22Rv1 (cell line): ENCODE measurements at regions not wholly inside any gene's neighbourhood (a gene's known extent, or its start where the extent isn't known, plus 50 kb on each side); places are given as distances from the start of the nearest gene placed in this dataset.

Experiments used
- H3K27ac ChIP-seq: fragments of 450-650 bp; 2 replicates; pipeline ENCODE4 v1.5.1; 2017
- CTCF ChIP-seq: fragments of 450-650 bp; IDR thresholded peaks from 2 replicates; pipeline ENCODE4 v1.5.1; 2017; ENCODE audit warnings: mild to moderate bottlenecking
- ZFX ChIP-seq: fragments of 450-650 bp; IDR thresholded peaks from 2 replicates; pipeline ENCODE4 v1.6.1; 2017; ENCODE audit warnings: antibody characterized with exemption, borderline replicate concordance

- no peak overlapping the region for H3K27ac ChIP-seq
- no peak for TF ChIP-seq ZFX
- TF ChIP-seq CTCF = no peak
These were observed 599.3 kb upstream of the IMPG1 start for GRCh38 chr6:76671751-76672150.

- TF ChIP-seq ZFX = no peak
- TF ChIP-seq CTCF = no peak
These were observed 571.8 kb upstream of the IMPG1 start for GRCh38 chr6:76644231-76644630.

GRCh38 chr6:76639941-76640340 lies 567.5 kb upstream of the IMPG1 start:
- no peak overlapping the region for H3K27ac ChIP-seq
- TF ChIP-seq ZFX (no peak), CTCF (no peak)

More at GRCh38 chr6:76644231-76644630, 571.8 kb upstream of the IMPG1 start:
- no peak overlapping the region for H3K27ac ChIP-seq

GRCh38 chr6:76634695-76635094 lies 562.2 kb upstream of the IMPG1 start:
- TF ChIP-seq ZFX (no peak), CTCF (no peak)
- H3K27ac ChIP-seq = no peak overlapping the region

- no peak overlapping the region for H3K27ac ChIP-seq
- TF ChIP-seq CTCF (peak; percentile 18), ZFX (no peak)
These were observed 560.8 kb upstream of the IMPG1 start for GRCh38 chr6:76633259-76633658.

GRCh38 chr6:76631622-76632021 lies 559.2 kb upstream of the IMPG1 start:
- TF ChIP-seq CTCF = no peak
- TF ChIP-seq ZFX = no peak

GRCh38 chr6:76615395-76615794 lies 542.9 kb upstream of the IMPG1 start:
- no peak overlapping the region for H3K27ac ChIP-seq
- no peak for TF ChIP-seq ZFX
- no peak for TF ChIP-seq CTCF

More at GRCh38 chr6:76631622-76632021, 559.2 kb upstream of the IMPG1 start:
- no peak overlapping the region for H3K27ac ChIP-seq
